Stimulated activated memory B cell treated with anti-CD40 and anti-IgM and Interleukin-4, amounts not matched to agents 10 μg/mL and 1 μg/mL and 100 μg/mL, for 72 hours (primary cell): ENCODE measurements at regions not wholly inside any gene's neighbourhood (a gene's known extent, or its start where the extent isn't known, plus 50 kb on each side); places are given as distances from the start of the nearest gene placed in this dataset.
"Not testable (repeated sequence)": the region's sequence is repeated elsewhere in the genome, so short reads cannot be mapped to it uniquely, and the experiment has no call there.

ENCODE experiments used
- ATAC-seq: fragments of 150-1000 bp; cut with Tn5 transposase; 2 replicates; pipeline ENCODE4 v1.10.0; 2021
- H3K27ac Mint-ChIP-seq: one replicate; pipeline ENCODE4 v1.8.0; 2022; ENCODE audit warnings: mild to moderate bottlenecking, mixed read lengths
- H3K27me3 Mint-ChIP-seq: one replicate; pipeline ENCODE4 v1.8.0; 2022; ENCODE audit warnings: mixed read lengths
- H3K36me3 Mint-ChIP-seq: one replicate; pipeline ENCODE4 v1.8.0; 2022; ENCODE audit warnings: mixed read lengths
- H3K4me1 Mint-ChIP-seq: one replicate; pipeline ENCODE4 v1.8.0; 2022; ENCODE audit warnings: mixed read lengths
- H3K4me3 Mint-ChIP-seq: one replicate; pipeline ENCODE4 v1.8.0; 2022; ENCODE audit warnings: mild to moderate bottlenecking, moderate library complexity, mixed read lengths
- H3K9me3 Mint-ChIP-seq: one replicate; pipeline ENCODE4 v1.8.0; 2022; ENCODE audit warnings: mixed read lengths

GRCh38 chr7:41567031-41567730 is 135.7 kb downstream of the INHBA start:
- H3K9me3 Mint-ChIP-seq = peaks cover 3% of the 10 kb centered on the region
- ATAC-seq = no peak
- peaks cover 7% of the 10 kb centered on the region for H3K27me3 Mint-ChIP-seq
- H3K36me3 Mint-ChIP-seq = no peaks in the 10 kb centered on the region
- H3K4me1 Mint-ChIP-seq = peaks cover 8% of the 10 kb centered on the region
- no peak overlapping the region for H3K27ac Mint-ChIP-seq
- no peak overlapping the region for H3K4me3 Mint-ChIP-seq

GRCh38 chr7:41566581-41566980 is 136.3 kb downstream of the INHBA start:
- peaks cover 7% of the 10 kb centered on the region for H3K27me3 Mint-ChIP-seq
- H3K4me3 Mint-ChIP-seq = no peak overlapping the region
- no peak overlapping the region for H3K27ac Mint-ChIP-seq
- no peaks in the 10 kb centered on the region for H3K36me3 Mint-ChIP-seq
- peaks cover 8% of the 10 kb centered on the region for H3K4me1 Mint-ChIP-seq
- ATAC-seq = no peak
- H3K9me3 Mint-ChIP-seq = peaks cover 3% of the 10 kb centered on the region

GRCh38 chr7:41565655-41566054 is 137.2 kb downstream of the INHBA start:
- H3K4me1 Mint-ChIP-seq = peaks cover 8% of the 10 kb centered on the region
- no peak for ATAC-seq
- H3K27ac Mint-ChIP-seq = no peak overlapping the region
- no peaks in the 10 kb centered on the region for H3K36me3 Mint-ChIP-seq
- peaks cover 3% of the 10 kb centered on the region for H3K9me3 Mint-ChIP-seq
- H3K4me3 Mint-ChIP-seq = no peak overlapping the region
- H3K27me3 Mint-ChIP-seq = peaks cover 7% of the 10 kb centered on the region

GRCh38 chr7:41559426-41559825 is 143.5 kb downstream of the INHBA start:
- no peaks in the 10 kb centered on the region for H3K36me3 Mint-ChIP-seq
- peaks cover 20% of the 10 kb centered on the region for H3K27me3 Mint-ChIP-seq
- H3K9me3 Mint-ChIP-seq = peaks cover 3% of the 10 kb centered on the region
- H3K4me3 Mint-ChIP-seq = no peak overlapping the region
- H3K4me1 Mint-ChIP-seq = no peaks in the 10 kb centered on the region
- ATAC-seq = no peak
- no peak overlapping the region for H3K27ac Mint-ChIP-seq

GRCh38 chr7:41554481-41554880 is 148.4 kb downstream of the INHBA start:
- no peaks in the 10 kb centered on the region for H3K36me3 Mint-ChIP-seq
- H3K9me3 Mint-ChIP-seq = peaks cover 7% of the 10 kb centered on the region
- H3K27me3 Mint-ChIP-seq = peaks cover 20% of the 10 kb centered on the region
- H3K27ac Mint-ChIP-seq = no peak overlapping the region
- H3K4me1 Mint-ChIP-seq = no peaks in the 10 kb centered on the region
- H3K4me3 Mint-ChIP-seq = no peak overlapping the region
- no peak for ATAC-seq

- not testable (repeated sequence) for H3K27ac Mint-ChIP-seq, H3K4me3 Mint-ChIP-seq, H3K27me3 Mint-ChIP-seq, H3K36me3 Mint-ChIP-seq, ATAC-seq, H3K9me3 Mint-ChIP-seq, H3K4me1 Mint-ChIP-seq
Observed at GRCh38 chr7:41550046-41550445, 152.8 kb downstream of the INHBA start.

- H3K27me3 Mint-ChIP-seq = no peaks in the 10 kb centered on the region
- H3K36me3 Mint-ChIP-seq = no peaks in the 10 kb centered on the region
- no peaks in the 10 kb centered on the region for H3K9me3 Mint-ChIP-seq
- no peaks in the 10 kb centered on the region for H3K4me1 Mint-ChIP-seq
- no peak overlapping the region for H3K27ac Mint-ChIP-seq
- no peak for ATAC-seq
- no peak overlapping the region for H3K4me3 Mint-ChIP-seq
Observed at GRCh38 chr7:41544241-41544640, 158.6 kb downstream of the INHBA start.

GRCh38 chr7:41540601-41541000 is 162.3 kb downstream of the INHBA start:
- H3K36me3 Mint-ChIP-seq = no peaks in the 10 kb centered on the region
- no peak overlapping the region for H3K27ac Mint-ChIP-seq
- ATAC-seq = no peak
- H3K9me3 Mint-ChIP-seq = no peaks in the 10 kb centered on the region
- H3K27me3 Mint-ChIP-seq = no peaks in the 10 kb centered on the region
- H3K4me1 Mint-ChIP-seq = no peaks in the 10 kb centered on the region
- H3K4me3 Mint-ChIP-seq = no peak overlapping the region

GRCh38 chr7:41538810-41539724 is 163.8 kb downstream of the INHBA start:
- Mint-ChIP-seq H3K4me3 (no peak overlapping the region), H3K27me3 (no peaks in the 10 kb centered on the region), H3K36me3 (no peaks in the 10 kb centered on the region), H3K4me1 (no peaks in the 10 kb centered on the region), H3K27ac (no peak overlapping the region), H3K9me3 (no peaks in the 10 kb centered on the region)
- no peak for ATAC-seq

GRCh38 chr7:41536873-41537665 is 165.8 kb downstream of the INHBA start:
- Mint-ChIP-seq H3K4me3 (no peak overlapping the region), H3K27ac (no peak overlapping the region), H3K4me1 (no peaks in the 10 kb centered on the region), H3K27me3 (no peaks in the 10 kb centered on the region), H3K36me3 (no peaks in the 10 kb centered on the region), H3K9me3 (no peaks in the 10 kb centered on the region)
- no peak for ATAC-seq

GRCh38 chr7:41536122-41536872 is 166.6 kb downstream of the INHBA start:
- Mint-ChIP-seq H3K27me3 (no peaks in the 10 kb centered on the region), H3K27ac (no peak overlapping the region), H3K36me3 (no peaks in the 10 kb centered on the region), H3K4me3 (no peak overlapping the region), H3K9me3 (no peaks in the 10 kb centered on the region), H3K4me1 (no peaks in the 10 kb centered on the region)
- no peak for ATAC-seq

- no peaks in the 10 kb centered on the region for H3K36me3 Mint-ChIP-seq
- no peak overlapping the region for H3K27ac Mint-ChIP-seq
- no peaks in the 10 kb centered on the region for H3K4me1 Mint-ChIP-seq
- H3K4me3 Mint-ChIP-seq = no peak overlapping the region
- no peaks in the 10 kb centered on the region for H3K9me3 Mint-ChIP-seq
- no peak for ATAC-seq
- peaks cover 10% of the 10 kb centered on the region for H3K27me3 Mint-ChIP-seq
Observed at GRCh38 chr7:41529831-41530230, 173.1 kb downstream of the INHBA start.

- peaks cover 18% of the 10 kb centered on the region for H3K9me3 Mint-ChIP-seq
- H3K27ac Mint-ChIP-seq = no peak overlapping the region
- ATAC-seq = no peak
- H3K4me1 Mint-ChIP-seq = no peaks in the 10 kb centered on the region
- no peak overlapping the region for H3K4me3 Mint-ChIP-seq
- H3K27me3 Mint-ChIP-seq = peaks cover 20% of the 10 kb centered on the region
- H3K36me3 Mint-ChIP-seq = no peaks in the 10 kb centered on the region
Observed at GRCh38 chr7:41524876-41525275, 178.0 kb downstream of the INHBA start.

- no peak for ATAC-seq
- H3K4me3 Mint-ChIP-seq = no peak overlapping the region
- H3K36me3 Mint-ChIP-seq = no peaks in the 10 kb centered on the region
- no peak overlapping the region for H3K27ac Mint-ChIP-seq
- no peaks in the 10 kb centered on the region for H3K4me1 Mint-ChIP-seq
- peaks cover 10% of the 10 kb centered on the region for H3K27me3 Mint-ChIP-seq
- H3K9me3 Mint-ChIP-seq = peaks cover 23% of the 10 kb centered on the region
Observed at GRCh38 chr7:41520445-41520844, 182.4 kb downstream of the INHBA start.

GRCh38 chr7:41517771-41518170 is 185.1 kb downstream of the INHBA start:
- Mint-ChIP-seq H3K9me3 (peaks cover 14% of the 10 kb centered on the region), H3K4me3 (no peak overlapping the region), H3K4me1 (no peaks in the 10 kb centered on the region), H3K36me3 (no peaks in the 10 kb centered on the region), H3K27me3 (peaks cover 10% of the 10 kb centered on the region), H3K27ac (no peak overlapping the region)
- ATAC-seq = no peak
